Right kidney (tissue), 1 donor: ENCODE measurements at regions not wholly inside any gene's neighbourhood (a gene's known extent, or its start where the extent isn't known, plus 50 kb on each side); places are given as distances from the start of the nearest gene placed in this dataset.
"Not testable (repeated sequence)": the region's sequence is repeated elsewhere in the genome, so short reads cannot be mapped to it uniquely, and the experiment has no call there.

ENCODE experiments used
- DNase-seq: peaks from one replicate; pipeline ENCODE4 v3.0.0-alpha.2; 2016

GRCh38 chr11:134843735-134844134 is 431.7 kb upstream of the B3GAT1 start:
- DNase-seq: no peak

- DNase-seq: no peak
Measured at GRCh38 chr11:134843020-134843419, 431.0 kb upstream of the B3GAT1 start.

GRCh38 chr11:134841972-134842371 is 429.9 kb upstream of the B3GAT1 start:
- DNase-seq: no peak

- DNase-seq: no peak
Measured at GRCh38 chr11:134841411-134841810, 429.4 kb upstream of the B3GAT1 start.

DNA sequence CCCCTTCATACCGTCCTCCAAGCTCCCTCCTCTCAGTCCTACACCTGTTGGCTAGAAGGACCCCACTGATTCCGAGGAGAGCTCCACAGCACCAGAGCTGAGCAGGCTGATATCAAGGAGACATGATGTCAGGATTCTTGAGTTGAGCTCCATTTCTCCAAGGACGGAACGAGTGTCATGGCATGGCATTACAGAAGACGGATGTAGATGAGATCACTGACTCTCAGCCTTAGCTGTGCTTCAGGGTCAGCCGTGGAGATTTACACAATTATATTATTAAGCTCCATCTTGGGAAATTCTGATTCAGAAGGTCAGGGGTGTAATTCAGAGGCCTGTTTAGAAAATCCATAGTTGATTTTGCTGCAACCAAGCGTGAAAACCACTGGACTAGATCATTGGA is 428.9 kb upstream of the B3GAT1 start:
- no peak for DNase-seq

GRCh38 chr11:134840165-134840564 is 428.1 kb upstream of the B3GAT1 start:
- DNase-seq: not testable (repeated sequence)

DNA sequence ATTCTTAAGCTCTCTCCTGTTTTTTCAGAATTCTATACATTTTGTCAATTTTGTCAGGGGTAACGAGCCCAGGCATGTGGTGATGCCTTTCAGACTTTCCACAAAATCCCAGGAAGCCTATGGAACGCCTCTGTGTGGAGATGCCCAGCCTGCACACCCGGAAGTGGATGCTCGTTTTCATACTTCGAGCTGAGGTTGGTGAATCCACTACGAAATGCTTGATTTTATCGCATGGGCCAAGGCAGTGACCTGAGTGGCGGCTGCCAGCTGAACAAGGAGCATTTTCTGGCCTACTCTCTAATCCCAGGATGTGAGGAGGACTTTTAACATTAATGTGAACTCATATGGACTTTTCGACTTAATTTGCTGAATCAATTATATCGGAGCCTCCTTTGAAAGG is 426.7 kb upstream of the B3GAT1 start:
- DNase-seq: no peak

DNA sequence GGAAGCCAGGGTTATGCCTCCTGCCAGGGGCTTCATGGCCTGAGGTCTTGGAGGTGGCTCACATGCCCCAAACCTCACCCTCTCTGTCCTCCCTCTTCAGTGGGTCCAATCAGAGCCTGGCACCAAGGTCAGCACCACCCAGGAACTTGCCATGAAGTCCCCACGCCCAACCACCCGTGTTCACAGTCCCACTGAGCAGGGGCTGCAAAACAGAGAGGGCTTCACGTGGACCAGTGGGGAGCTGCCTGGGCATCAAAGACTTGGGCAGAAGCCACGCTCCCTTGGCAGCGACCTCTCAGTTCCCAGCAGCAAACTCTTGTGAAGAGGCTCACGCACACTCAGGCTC is 425.8 kb upstream of the B3GAT1 start:
- no peak for DNase-seq

DNA sequence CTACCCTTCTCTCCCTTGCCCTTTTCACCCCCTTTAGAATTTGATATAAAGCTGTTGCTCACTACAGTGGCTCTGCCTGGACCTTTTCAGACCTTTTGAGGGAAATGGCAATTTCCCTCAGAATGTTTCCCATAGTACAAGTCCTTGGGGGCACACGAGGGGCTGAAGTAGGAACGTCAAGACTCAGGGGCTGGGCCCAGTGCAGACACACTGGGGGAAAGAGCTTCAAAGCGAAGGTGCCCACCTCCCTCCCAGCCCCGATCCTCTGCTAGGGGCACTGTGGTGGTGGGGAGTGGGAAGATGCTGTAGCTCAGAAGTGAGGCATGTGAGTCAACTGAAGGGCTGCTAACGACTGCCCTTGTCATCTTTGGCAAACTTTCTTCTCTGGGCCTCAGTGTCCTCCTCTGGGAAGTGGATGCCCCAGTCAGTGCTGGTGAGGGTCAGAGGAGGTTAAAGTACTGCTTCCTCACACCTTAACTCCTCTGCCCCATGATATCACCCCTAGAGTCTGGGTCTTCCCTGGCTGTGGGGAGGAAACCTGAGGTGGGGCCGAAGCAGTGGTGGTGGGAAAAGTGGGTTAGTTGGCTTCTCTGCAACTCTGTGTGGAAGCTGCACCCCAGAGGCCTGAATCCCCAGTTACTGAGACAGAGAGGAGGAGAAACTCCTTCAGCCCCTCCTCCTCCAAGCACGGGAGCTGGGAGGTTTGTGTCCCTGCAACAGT is 425.3 kb upstream of the B3GAT1 start:
- no peak for DNase-seq

GRCh38 chr11:134836561-134836960 is 424.5 kb upstream of the B3GAT1 start:
- no peak for DNase-seq

DNA sequence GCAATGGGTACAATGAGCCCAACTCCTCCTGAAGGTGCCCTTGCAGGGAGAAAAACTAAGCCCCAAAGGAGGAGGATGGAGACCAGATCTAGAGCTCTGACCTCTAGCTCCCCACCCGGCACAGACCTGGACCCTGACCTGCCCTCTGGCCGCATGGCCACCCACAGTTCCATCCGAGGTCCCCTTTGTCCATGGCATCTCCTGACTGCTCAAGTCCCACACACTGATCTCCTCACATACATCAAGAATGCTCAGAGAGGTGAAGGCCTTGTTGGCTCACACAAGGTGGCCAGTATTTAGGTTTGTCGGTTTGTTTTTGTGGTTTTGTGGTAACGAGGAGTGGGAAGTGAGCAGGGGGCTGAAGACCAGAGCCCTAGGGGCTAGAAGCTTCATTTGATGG is 423.5 kb upstream of the B3GAT1 start:
- no peak for DNase-seq

- DNase-seq: no peak
Measured at GRCh38 chr11:134830312-134830711, 418.3 kb upstream of the B3GAT1 start.

DNA sequence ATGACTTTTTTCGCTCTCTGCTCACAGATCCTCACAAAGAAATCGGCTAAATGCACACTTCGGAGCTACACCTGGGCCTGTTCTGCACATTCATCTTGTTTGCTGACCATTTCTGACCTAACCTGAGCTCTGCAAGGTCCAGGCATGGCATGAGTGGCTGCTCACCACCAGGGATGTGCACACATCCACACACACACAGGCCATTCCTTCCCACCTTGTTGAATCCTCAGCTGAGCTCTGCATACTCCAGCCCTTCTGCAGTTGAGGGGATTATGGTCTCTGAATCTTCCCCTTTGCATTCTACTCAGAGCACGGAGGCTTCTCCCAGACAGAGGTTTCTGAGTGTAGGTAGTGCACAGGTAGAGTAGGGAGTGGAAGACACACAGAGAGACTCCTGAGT is 411.9 kb upstream of the B3GAT1 start:
- DNase-seq: no peak

GRCh38 chr11:134822897-134823296 is 410.9 kb upstream of the B3GAT1 start:
- no peak for DNase-seq

DNA sequence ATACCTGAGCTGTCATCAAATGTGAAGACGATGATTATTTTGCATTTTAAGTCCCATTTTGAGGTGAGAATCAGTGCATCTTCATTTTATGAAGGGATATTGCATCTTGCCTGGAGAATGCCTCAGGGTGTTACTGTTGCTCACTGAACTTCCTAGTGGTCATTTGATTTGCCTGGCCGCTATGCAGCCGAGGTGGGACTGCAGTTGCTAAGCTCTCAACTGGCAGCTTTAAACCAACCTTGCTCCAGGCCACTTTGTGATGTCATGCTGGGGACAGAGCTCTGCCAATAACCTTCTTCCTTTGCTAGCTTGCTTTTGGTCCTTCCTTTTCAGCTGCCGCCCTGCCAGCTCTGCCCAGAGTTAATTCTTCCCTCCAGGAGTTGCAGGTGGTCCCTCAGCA is 409.4 kb upstream of the B3GAT1 start:
- DNase-seq: no peak

DNA sequence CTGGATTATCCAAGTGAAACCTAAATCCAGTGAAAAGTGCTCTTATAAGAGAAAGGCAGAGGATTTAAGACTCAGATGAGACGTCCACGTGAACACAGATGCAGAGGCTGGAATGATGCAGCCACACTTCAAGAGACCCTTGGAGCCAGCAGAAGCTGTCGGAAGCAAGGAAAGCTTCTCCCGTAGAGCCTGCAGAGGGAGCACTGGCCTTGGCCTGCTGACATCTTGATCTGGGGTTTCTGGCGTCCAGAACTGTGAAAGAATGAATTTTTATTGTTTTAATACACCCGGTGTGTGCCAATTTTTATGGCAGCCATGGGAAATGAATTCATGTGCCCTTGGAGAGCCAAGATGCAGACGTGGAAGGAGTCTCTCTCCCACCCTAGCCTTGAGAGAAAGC is 407.0 kb upstream of the B3GAT1 start:
- no peak for DNase-seq

- DNase-seq: no peak
Measured at GRCh38 chr11:134818516-134818915, 406.5 kb upstream of the B3GAT1 start.

- no peak for DNase-seq
Measured at GRCh38 chr11:134815404-134815803, 403.4 kb upstream of the B3GAT1 start.

- DNase-seq: no peak
Measured at GRCh38 chr11:134807997-134808396, 396.0 kb upstream of the B3GAT1 start.

GRCh38 chr11:134802598-134802997 is 390.6 kb upstream of the B3GAT1 start:
- DNase-seq: no peak

GRCh38 chr11:134802116-134802515 is 390.1 kb upstream of the B3GAT1 start:
- peak; percentile 24 for DNase-seq

DNA sequence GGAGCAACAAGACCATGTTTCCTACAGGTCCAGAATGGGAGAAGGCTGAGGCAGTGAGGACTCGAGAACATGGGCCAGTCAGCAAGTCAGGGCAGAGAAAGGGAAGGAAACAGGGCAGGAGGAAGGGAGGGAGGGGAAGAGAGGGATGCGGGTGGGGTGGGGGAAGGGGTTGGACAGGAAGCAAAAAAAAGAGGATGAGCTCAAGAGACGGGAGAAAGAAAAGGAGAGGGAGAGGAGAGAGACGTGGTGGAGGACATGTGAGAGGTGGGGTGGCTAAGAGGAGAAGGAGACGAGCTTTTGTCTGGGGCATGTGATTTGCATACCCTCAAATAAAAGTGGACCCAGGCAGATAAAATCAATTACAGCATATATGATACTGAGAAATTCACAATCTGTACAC is 389.5 kb upstream of the B3GAT1 start:
- DNase-seq: no peak

- DNase-seq: no peak
Measured at GRCh38 chr11:134800826-134801225, 388.8 kb upstream of the B3GAT1 start.

DNA sequence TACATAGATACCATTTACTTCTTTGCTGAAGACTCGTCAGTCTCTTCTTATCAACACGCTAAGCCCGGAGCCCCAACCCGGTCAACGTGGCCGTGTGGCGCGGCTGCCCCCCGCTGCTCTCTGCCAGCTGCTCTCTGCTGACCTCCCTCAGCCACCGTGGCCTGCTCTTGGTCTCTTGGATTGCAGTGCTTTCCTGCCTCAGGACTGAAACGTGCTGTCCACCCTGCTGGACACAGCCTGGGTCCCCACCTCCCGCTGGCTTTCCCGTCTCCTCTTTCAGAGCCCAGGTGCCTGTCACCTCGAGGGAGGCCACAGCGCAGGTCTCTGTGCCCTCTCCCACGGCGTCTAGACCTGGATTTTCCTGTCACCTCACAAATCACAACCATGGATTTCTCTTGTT is 388.1 kb upstream of the B3GAT1 start:
- DNase-seq: no peak

DNA sequence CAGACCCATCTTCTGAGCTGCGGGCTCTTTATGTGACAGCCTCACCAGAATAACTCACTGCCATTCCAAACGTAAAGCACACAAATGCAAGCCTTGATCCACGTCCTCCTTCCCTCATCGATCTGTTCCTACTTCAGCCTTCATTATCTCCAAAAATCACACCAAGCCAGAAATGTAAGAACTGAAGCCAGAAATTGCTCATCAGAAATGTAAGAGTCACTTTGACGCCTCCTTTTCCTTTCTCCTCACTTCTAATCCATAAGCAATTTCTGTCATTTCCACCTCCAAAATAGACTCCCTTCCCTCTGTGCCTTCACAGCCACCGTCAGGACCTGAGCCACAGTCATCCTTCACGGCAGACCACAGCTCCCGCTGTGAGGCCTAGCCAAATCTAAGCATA is 387.3 kb upstream of the B3GAT1 start:
- DNase-seq: no peak
